ENCODE measurements at regions not wholly inside any gene's neighbourhood (a gene's known extent, or its start where the extent isn't known, plus 50 kb on each side); places are given as distances from the start of the nearest gene placed in this dataset.

DNA sequence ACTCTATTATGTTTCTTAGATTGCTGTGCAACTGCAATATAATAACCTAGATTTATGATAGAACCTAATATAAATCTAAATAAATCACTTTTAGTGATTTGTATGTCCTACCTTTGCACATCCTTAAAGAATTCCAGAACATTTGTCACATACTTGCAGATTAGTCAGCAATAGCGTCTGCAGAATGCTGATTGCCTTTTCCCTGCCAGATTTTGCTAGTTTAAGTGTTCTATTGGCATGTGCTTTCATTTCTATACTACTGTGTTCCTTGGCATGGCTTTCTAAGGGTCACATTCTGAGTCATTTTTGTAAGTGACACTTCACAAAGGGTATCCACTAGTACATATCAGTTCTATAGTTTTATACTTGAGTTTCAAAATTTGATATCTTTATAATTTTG, 303.1 kb upstream of the GIMD1 start:
- DNase-seq, result no peak

DNA sequence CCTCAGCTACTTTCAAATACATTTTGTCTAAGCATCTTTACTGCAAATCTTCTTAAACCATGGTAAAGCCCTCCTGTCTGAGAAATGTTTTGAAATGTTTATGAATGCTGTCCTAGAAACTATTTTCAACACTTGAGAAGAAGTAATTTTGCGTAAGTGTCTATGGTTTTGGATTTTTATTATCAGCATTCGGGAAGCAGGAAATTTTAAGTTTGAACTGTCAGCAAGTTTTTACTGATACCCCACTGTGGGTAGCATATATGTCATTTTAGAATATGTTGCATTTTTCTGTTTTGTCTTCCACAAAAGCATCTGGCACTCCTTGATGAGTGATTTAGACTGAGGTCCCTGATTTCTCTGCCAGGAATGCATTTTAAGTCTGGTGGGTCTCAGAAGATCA, 302.4 kb upstream of the GIMD1 start:
- DNase-seq, result no peak

DNA sequence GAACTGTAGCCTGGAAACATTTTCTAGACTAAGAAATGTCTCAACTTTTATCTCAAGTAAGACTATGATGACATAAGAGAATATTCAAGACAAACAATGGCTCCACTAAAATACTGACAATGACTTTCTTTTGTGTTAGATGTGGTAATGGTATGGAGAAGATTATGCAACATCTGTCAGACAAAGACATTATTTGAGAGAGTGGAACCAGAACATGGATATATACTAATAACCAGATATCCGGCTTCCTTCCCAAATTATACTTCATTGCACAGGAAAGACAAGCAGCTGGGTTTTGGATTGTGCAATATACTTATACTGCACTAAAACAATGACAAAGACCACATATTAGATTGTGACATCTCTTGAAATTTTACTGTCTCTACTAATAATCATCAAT, 290.8 kb upstream of the GIMD1 start:
- peak; percentile 55 for DNase-seq

DNA sequence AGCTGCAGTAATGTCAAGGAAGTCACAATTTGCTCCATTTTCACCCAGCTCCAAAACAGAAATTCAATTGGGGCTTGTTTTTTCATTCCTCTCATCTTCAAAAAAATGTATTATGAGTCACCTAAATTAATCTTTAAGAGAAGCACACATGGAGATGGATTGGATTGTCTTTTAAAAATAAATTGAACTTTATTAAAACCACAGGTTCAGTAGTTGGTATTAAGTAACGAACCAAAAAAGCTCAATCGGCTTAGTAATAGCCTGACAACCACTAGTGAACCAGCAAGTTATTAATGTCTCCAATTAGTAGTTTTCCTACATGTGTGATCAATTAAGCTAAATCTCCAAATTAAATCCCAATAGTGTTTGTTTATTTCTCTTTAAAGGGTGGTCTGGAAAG, 283.5 kb upstream of the GIMD1 start:
- no peak for DNase-seq

DNA sequence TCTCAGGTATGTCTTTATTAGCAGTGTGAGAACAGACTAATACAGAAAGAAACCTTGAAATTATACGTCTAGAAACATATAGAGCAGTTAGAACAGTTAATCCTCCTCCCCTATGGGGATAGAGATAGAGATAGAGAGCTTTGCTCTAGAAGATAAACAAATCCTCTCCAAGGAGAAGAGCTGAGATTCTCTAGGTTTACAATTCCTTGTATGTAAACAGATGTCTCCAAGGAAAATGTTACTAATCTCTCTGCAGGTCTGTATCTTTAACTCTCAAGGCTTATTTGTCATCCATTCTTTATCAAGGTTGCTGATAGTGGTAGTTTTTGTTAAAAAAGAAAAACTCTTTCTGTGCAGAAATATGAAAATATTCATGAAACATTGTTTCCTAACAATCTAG, 282.1 kb upstream of the GIMD1 start:
- DNase-seq, result no peak

DNA sequence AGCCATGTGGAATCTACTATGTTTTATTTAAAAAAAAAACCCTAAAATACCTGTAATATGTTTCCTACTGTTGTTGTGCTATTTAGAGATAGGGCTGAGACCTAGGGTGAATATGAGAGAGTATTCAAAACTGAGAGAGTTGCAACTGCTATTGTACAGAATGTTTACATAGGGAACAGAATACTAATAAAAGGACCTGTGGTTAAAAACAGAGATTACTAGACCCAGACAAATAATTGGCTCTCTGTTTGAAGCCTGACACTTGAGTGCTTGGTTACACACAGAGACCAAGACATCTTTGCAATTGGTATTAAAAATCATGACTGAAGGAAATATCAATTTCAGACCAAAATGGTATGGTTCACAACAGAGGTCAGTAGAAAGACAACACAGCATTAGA, 278.9 kb upstream of the GIMD1 start:
- no peak for DNase-seq

DNA sequence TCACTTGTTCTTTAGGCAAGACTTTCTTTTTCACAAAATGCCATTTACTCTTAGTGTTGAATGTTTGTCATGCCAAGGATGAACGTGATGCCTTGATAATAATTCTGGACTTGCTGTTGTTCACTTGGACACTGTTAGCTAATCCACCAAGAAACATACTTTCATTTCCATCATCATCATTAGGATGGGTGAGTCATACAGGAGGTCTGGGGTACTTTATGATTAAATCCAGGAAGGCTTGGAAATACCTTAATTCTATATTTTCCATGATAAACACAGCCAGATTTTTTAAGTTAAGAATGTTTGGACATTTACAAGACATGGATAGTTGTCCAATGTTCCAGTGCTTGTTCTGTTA, 260.7 kb upstream of the GIMD1 start:
- no peak for DNase-seq

DNA sequence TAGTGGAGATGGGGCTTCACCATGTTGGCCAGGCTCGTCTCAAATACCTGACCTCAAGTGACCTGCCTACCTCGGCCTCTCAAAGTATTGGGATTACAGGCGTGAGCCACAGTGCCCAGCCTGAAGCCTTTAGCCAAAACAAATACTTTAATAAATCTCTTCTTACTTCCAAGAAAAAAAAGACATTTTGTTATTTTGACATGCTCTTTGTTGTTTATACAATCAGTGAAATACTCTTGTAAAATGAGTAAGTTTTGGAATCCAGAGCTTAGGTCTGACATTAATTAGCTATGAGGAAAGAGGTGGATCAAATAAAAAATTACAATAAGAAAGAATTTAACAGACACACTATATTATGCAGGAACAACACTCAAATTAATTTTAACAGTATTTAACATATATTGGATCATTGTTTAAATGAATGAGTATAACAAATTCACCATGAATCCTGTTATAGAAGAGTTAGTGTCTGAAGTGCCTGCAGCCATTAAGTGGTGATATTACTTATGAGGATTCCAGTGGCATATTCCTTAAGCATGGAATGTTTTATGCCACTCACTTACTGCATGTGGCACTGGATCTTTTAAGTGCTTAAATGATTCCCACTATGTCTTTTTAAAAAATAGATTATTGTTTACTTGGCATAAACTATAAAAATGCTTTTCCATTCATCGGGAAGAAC, 260.1 kb upstream of the GIMD1 start:
- DNase-seq, result no peak

DNA sequence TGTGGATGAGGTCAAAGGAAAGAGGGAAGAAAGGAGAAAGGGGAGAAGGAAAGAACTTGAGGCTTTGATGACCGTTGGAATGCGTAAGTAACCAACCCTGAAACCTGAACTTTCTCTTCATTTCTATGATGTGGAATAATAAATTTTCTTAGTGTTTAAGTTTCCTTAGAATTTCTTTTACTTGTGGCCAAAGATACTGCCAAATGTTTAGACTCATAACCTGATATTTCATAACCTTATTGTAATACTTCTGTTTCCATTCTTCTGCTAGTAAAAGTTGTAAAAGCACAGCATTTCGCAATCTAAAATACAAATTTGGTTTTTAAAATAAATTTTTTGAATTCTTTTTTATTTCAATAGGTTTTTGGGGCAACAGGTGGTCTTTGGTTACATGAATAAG, 258.5 kb upstream of the GIMD1 start:
- no peak for DNase-seq

DNA sequence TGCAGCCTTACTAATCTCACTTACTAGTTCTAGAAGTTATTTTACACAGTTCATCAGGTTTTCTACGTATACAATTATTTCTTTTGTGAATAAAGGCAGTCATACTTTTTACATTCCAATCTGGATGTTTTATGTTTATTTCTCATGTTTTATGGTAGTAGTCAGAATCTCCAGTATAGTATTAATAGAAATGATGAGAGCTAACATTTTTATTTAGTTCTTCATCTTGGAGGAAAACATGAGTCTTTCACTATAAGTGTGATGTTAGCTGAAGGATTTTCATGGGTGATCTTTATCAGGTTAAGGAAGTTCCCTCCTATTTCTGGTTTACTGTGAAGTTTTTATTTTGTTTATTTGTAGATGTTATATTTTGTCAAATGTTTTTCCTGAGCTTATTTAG, 256.1 kb upstream of the GIMD1 start:
- no peak for DNase-seq

DNA sequence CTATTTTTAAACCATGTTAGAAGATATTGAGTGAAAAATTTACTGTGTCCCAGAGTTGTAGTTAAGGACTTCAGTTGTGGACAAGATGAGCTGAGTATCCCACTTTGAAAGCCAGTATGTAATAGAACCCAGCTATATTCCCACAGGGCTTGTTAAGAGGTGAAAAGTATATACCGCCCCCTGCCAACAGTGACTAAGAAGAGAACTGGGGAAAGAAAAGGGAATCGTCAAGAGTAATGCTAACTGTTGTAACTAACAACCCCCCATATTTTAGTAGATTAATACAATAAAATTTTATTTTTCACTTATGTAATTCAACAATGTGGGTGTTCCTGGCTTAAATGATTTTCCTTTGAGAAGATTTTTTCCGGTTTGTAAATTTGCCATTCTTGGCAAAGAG, 250.4 kb upstream of the GIMD1 start:
- no peak for DNase-seq

DNA sequence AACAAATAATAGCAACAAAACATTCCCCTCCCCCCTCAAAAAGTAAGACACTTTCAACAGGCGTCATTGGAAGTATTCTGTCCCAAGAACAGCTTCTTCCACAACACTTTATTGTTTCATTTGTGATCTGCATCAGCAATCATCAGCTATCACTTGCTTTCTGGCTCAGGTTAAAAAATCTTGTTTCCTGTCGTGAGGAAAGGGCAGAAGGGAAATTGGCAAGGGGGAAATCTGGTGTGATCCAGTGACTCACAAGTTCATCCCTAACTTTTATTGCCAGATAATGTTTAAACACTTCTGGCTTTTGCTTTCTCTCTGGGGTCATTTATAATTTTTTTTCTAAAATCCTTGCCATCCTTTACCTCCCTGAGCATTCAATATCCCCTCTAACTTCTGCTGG, 247.4 kb upstream of the GIMD1 start:
- DNase-seq, result no peak

DNA sequence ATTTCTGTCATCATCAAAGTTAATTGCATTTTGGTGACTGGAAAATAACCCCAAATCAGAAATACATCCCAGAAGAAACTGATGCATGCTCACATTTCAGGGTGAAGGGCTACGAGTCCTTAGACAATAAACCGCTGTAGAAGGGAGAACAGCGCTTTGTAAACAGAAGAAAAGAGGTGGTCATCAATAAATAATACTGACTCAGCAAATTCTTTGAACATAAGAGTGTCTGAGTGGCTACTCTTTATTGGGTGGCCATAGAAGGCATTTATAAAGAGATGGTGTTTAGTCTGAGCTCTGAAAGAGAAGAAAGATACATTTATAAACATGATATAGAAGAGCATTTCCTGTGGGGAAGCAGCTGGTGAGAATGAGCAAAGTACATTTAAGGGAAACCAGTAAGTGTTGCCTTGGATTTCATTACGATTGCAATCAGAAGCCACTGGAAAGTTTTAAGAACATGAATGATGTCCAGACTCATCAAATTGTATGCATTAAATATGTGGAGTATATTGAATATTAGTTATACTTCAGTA, 246.9 kb upstream of the GIMD1 start:
- no peak for DNase-seq

DNA sequence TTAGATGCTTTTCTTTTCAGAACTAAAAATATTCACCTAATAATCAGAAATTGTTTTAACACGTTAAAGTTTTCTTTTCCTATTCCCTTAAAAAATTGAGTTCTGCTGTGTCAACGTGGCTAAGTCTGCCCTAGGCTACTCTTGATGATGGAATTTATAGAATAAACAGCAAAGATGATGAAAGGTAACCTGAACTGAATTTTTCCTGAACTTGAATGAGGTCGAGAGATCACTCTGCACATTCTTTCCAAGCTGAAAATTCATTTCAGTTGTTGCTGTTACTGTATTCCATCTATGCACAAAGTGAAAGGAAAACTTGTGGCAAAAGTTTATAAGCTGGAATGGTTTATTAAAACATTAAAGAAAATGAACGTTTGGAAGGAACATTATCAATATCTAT, 245.9 kb upstream of the GIMD1 start:
- no peak for DNase-seq

DNA sequence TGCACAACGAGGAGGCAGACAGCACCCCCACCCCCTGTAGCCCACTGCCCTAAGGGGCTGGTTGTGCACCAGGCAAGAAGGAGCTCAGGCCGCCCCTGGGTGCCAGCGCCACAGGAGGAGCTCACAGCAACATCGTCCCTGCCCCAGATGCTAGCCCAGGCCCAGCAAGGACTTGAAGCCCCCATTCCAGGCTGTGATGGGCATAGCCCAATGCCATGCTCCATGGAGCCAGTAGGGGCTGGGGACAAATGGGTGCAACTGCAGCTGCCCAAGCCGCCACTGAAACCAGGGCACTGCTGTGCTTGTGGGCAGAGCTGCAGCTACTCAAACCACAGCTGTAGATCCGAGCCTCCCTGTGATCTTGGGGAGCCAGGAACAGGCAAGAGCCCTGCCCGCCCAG, 241.3 kb upstream of the GIMD1 start:
- no peak for DNase-seq

DNA sequence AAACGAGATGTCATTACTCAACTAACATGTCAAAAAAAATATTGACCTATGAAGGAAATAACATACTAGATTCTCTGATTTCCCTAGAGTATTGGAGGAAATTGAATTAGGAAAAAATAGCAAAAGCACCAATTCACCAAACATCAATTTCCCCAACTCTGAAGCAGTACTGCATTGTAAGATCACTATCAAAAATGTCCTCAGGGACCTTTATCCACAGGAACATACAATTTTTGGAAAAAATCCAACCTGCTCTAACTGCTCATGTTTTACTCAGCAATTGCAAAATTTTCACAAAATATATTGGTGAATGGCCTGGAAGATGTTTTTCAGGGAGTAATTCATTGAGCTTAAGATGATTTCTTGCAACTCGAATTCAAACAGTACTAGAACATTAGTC, 239.0 kb upstream of the GIMD1 start:
- DNase-seq, result no peak

DNA sequence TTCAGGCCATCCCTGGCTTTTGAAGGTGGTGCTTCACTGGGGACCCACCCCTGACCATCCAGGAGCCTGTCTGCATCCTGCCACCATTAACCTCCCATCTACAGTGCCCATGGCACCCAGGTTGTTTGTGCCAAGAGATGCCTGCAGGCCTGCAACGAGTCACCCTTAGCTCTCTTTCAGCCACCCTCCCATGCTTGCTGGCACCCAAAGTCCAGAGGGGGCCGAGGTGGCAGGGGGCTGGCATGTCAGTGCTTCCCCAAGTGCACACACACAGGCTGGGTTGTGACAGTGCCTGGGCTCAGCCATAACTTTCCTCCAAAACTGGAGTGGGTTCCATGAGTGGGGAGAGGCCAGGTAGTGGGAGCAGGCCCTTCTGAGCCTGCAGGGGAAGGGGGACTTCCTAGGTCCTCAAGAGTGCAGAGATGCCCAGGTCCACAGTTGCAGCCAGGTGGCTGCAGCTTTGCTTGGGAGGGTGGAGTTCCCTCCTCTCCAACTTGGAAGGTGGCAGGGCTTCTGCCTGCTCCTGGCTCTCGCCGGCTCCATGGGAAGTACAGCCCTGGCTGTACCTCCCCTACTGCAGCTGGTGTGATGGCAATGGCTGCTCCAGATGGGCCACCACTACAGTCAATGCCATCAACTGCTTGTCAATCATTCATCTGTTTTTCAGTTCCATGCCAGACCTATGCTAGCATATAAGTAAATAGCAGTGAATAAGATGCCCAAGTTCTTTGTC, 235.9 kb upstream of the GIMD1 start:
- DNase-seq, result no peak

DNA sequence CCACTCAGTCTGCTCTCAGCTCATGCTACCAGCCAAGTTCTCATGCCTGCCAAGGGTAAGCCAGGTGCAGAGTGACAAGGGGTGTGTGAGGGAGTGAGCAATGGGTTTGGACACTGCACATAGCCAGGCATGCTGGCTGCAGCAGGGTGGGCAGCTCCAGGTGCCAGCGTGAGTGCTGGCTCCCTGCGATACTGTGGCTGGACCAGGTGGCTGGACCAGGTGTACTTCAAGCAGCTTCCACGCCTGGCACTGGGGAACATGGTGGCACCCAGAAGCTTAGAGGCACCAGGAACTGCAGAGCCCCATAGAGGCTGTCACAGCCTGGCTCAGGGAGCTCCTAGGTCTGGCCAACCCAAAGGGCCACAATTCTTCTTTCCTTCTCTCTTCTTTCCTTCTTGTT, 234.9 kb upstream of the GIMD1 start:
- DNase-seq, result no peak

DNA sequence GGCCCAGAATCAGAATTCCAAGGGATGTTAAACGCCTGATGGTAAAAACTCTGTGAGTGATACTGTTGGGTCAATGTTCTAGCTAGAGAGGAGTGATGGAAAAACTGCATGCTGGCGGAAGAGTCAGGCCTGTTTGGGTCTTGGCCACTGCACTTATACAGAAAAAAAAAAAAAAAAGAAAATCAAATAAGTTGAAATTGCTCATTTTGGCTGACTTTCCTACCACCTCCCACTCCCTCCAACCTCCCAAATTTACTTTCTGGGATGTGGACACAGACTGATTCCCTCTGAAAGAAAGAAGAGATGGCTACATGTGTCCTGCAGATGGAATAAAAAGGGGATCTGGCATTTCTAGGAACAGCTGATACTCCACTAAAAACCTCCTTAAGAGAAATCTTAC, 234.1 kb upstream of the GIMD1 start:
- DNase-seq, result no peak

DNA sequence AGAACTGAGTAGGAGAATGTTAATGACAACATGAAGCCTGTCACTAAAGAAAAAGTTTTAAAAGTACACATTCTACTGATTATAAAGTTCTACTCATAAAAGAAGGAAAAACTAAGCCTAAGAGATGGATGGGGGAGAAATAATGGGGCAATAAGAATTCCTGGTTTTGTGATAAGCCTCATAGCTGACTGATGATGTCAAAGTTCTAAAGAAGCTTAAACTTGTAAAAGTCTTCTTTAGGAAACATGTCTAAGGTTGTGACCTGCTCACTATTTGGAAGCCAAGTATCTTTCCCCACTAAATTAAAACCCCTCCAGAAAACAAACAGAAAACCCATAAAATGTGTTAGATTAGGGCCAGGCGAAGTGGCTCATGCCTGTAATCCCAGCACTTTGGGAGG, 232.9 kb upstream of the GIMD1 start:
- no peak for DNase-seq

DNA sequence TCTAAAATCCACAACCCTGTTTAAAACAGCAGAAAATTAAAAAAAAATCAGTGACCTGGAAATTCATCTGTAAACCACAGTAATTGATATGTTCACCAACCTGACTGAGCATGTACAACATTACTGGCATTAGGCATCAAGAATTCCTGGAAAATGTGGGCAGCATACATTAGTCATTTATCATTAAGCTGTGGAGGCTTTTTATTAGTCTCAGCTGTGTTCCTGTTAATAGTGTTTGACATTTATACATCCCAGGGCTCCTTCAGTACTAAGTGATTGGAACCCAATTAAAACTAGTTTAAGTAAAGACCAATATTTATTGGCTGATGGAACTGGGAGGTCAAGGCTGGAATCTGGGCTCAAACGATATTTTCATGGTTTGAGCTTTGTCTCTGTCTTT, 227.3 kb upstream of the GIMD1 start:
- DNase-seq, result no peak

DNA sequence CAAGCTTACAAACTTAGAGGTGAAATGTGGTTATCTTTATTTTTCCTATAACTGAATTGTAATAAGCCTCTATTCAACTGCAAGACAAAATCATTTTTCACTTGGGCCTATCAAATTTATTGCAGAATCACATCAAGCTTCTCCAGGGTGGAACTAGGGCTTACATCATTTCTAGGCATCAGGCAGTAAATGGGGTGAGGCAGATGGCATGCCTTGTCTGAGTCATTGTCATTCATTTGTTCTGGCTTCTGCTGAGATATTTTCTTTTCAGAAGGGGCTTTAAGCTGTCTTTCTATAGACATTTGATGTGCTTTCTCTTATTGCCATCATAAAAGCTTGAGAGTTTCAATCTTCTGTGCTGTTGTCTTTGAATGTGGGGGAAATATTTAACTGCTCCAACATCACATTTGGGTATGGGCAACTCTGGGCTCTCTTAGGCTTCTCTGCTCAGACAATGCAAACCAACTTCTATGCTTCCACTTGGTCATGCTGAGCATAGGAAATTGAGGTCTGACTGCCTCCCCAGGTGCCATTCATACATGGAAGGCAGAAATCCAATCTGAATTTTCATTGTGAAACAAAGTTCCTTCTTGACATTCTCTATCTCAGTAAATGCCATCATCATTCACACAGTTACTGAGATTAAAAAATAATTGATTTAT, 225.8 kb upstream of the GIMD1 start:
- no peak for DNase-seq

DNA sequence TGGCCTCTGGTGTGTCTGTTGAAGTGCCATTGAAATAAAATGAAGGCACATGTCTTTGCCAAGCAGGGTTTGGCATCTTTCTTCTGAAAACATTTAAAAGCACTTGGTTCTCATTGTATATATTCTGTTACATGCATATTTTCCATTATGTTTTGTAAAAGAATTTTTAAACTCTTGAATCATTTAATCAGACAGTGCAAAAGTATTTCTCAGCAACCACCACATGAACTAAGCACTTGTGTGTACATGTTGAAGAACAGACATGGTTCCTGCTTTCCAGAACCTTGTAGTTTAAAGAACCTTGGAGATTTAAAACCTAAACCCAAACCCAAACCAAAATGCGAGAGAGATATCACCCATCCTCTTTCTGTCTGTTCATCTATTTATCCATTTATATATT, 220.3 kb upstream of the GIMD1 start:
- DNase-seq, result no peak

DNA sequence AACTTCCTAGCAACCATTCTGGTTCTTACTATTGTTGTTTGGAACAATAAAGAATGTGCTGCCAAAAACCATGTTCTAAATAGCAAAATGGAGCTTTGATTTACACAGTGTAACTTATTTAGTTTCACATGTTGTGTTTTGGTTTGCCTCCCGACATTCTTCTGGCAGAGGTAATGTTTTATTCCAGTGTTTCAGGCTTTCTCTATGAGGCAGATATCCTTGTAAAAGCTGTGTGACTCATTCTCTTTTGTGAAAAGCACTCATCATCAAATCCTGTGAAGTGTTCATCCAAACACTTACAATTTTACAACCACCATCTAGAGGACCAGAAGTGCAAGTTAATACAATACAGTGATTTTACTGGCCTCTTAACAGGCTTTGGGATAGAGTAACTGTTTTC, 219.0 kb upstream of the GIMD1 start:
- no peak for DNase-seq

All from GF-D8 (cell line).